Mesenchymal stem cell (in vitro differentiated cells and primary cell): ENCODE measurements at regions not wholly inside any gene's neighbourhood (a gene's known extent, or its start where the extent isn't known, plus 50 kb on each side); places are given as distances from the start of the nearest gene placed in this dataset.

Experiments used
- DNase-seq: peaks from one replicate; pipeline ENCODE4 v3.0.0-alpha.2; 2013
- H2AFZ ChIP-seq: one replicate; pipeline ENCODE4 v1.6.1; 2013; ENCODE audit warnings: low read depth, mild to moderate bottlenecking, control low read depth, inconsistent platforms, low read length, moderate library complexity
- H2AK5ac ChIP-seq: 2 replicates; pipeline ENCODE4 v1.6.1; 2013; ENCODE audit warnings: low read length, moderate library complexity, mild to moderate bottlenecking, inconsistent platforms; ENCODE audit not compliant: severe bottlenecking
- H2BK120ac ChIP-seq: one replicate; pipeline ENCODE4 v1.6.1; 2013; ENCODE audit warnings: low read depth, mild to moderate bottlenecking, inconsistent platforms, low read length, moderate library complexity
- H2BK12ac ChIP-seq, 2 experiments: one replicate each; pipeline ENCODE4 v1.6.1; 2013; ENCODE audit warnings: inconsistent platforms in 2 of 2, low read length in 2 of 2, mild to moderate bottlenecking in 2 of 2, moderate library complexity in 2 of 2, control low read depth in 1 of 2
- H2BK15ac ChIP-seq: one replicate; pipeline ENCODE4 v1.6.1; 2013; ENCODE audit warnings: mild to moderate bottlenecking, low read depth, inconsistent platforms; ENCODE audit not compliant: poor library complexity, severe bottlenecking
- H2BK5ac ChIP-seq: 2 replicates; pipeline ENCODE4 v1.6.1; 2013; ENCODE audit warnings: low read depth, mild to moderate bottlenecking, low read length, control low read depth, inconsistent platforms; ENCODE audit not compliant: poor library complexity, severe bottlenecking
- H3K14ac ChIP-seq, 2 experiments: one replicate each; pipeline ENCODE4 v1.6.1; 2013; ENCODE audit warnings: inconsistent platforms in 2 of 2, low read length in 2 of 2, control low read depth in 1 of 2, mild to moderate bottlenecking in 1 of 2, moderate library complexity in 1 of 2
- H3K18ac ChIP-seq, 2 experiments: one replicate each; pipeline ENCODE4 v1.6.1; 2013; ENCODE audit warnings: inconsistent platforms in 2 of 2, low read length in 2 of 2, control low read depth in 1 of 2, low read depth in 1 of 2, mild to moderate bottlenecking in 1 of 2
- H3K23ac ChIP-seq, 2 experiments: one replicate each; pipeline ENCODE4 v1.6.1; 2013; ENCODE audit warnings: inconsistent platforms in 2 of 2, low read length in 2 of 2, mild to moderate bottlenecking in 2 of 2, moderate library complexity in 2 of 2, control low read depth in 1 of 2
- H3K27ac ChIP-seq: 2 replicates; pipeline ENCODE4 v1.5.1; 2013; ENCODE audit warnings: mild to moderate bottlenecking, moderate library complexity, low read length, control low read depth, inconsistent platforms; ENCODE audit not compliant: poor library complexity, severe bottlenecking
- H3K27me3 ChIP-seq, 2 experiments: 2 replicates each; pipeline versions ENCODE4 v1.6.1 to v1.7.0; 2013; ENCODE audit warnings: low read length in 2 of 2, mild to moderate bottlenecking in 2 of 2, moderate library complexity in 2 of 2, control low read depth in 1 of 2, inconsistent platforms in 1 of 2; ENCODE audit not compliant: control insufficient read depth in 1 of 2, insufficient read depth in 1 of 2
- H3K36me3 ChIP-seq, 2 experiments: 2 replicates each; pipeline versions ENCODE4 v1.6.1 to v1.7.0; 2013; ENCODE audit warnings: low read length in 2 of 2, control low read depth in 1 of 2, inconsistent platforms in 1 of 2, low read depth in 1 of 2, mild to moderate bottlenecking in 1 of 2; ENCODE audit not compliant: insufficient read depth in 2 of 2, control insufficient read depth in 1 of 2
- H3K4ac ChIP-seq, 2 experiments: one replicate each; pipeline ENCODE4 v1.6.1; 2013; ENCODE audit warnings: inconsistent platforms in 2 of 2, low read length in 2 of 2, mild to moderate bottlenecking in 2 of 2, moderate library complexity in 2 of 2, control low read depth in 1 of 2, low read depth in 1 of 2
- H3K4me1 ChIP-seq: 2 replicates; pipeline ENCODE4 v1.6.1; 2013; ENCODE audit warnings: low read depth, low read length, control low read depth; ENCODE audit not compliant: control insufficient read depth, insufficient read depth
- H3K4me2 ChIP-seq: 2 replicates; pipeline ENCODE4 v1.6.1; 2013; ENCODE audit warnings: low read length, mild to moderate bottlenecking, inconsistent platforms; ENCODE audit not compliant: poor library complexity, severe bottlenecking
- H3K4me3 ChIP-seq, 2 experiments: 2 replicates each; pipeline versions ENCODE4 v1.5.1 to v1.7.0; 2013; ENCODE audit warnings: low read length in 2 of 2, mild to moderate bottlenecking in 2 of 2, control low read depth in 1 of 2, low read depth in 1 of 2; ENCODE audit not compliant: insufficient read depth in 1 of 2
- H3K79me1 ChIP-seq: replicated peaks from 2 replicates; pipeline ENCODE4 v1.6.1; 2013; ENCODE audit warnings: mild to moderate bottlenecking, control low read depth, low read length, inconsistent platforms; ENCODE audit not compliant: poor library complexity, severe bottlenecking
- H3K9ac ChIP-seq: 2 replicates; pipeline ENCODE4 v1.7.0; 2013; ENCODE audit warnings: mild to moderate bottlenecking, low read length, moderate library complexity
- H3K9me3 ChIP-seq: 2 replicates; pipeline ENCODE4 v1.7.0; 2013; ENCODE audit warnings: mild to moderate bottlenecking, low read length; ENCODE audit not compliant: control insufficient read depth
- H4K8ac ChIP-seq: one replicate; pipeline ENCODE4 v1.6.1; 2013; ENCODE audit warnings: inconsistent platforms, mild to moderate bottlenecking, low read length, moderate library complexity
- H4K91ac ChIP-seq: one replicate; pipeline ENCODE4 v1.6.1; 2013; ENCODE audit warnings: mild to moderate bottlenecking, low read length, inconsistent platforms
- WGBS: methylation state at CpG from one replicate; pipeline ENCODE4 v1.1.7; 2013; ENCODE audit warnings: mixed read lengths; 5-methylcytosine and 5-hydroxymethylcytosine counted together

DNA sequence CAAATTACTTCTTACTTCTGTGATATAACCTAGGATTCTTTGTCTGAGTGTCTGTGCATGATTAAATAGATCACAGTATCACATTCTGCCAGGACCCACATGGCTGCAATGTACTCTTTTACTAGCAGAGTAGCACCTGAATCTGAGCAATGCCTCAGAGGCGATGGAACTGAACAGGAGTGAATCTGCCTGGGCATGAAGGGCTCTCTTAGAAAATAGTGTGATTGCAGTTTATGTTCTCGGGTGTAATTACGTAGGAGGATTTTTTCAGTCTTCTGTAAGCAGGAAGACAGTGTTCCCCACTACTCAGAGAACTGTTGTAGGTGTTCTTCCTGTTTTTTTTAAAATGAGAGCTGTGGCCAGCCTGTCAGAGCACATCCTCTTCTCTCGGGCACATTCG lies 802.3 kb downstream of the NLGN4Y start:
- Histone ChIP-seq H3K9me3 (no peaks in the 10 kb centered on the region), H3K4me2 (no peak overlapping the region), H2BK15ac (no peak overlapping the region), H3K9ac (no peak overlapping the region), H3K23ac (no peak overlapping the region), H3K14ac (no peak overlapping the region), H4K91ac (no peak overlapping the region), H3K36me3 (no peaks in the 10 kb centered on the region), H2AFZ (no peak overlapping the region), H3K4me1 (no peaks in the 10 kb centered on the region), H3K18ac (no peak overlapping the region), H3K27ac (no peak overlapping the region), H2AK5ac (no peak overlapping the region), H3K4me3 (no peak overlapping the region), H3K4ac (no peak overlapping the region), H3K79me1 (no peaks in the 10 kb centered on the region), H2BK120ac (no peak overlapping the region), H2BK5ac (no peak overlapping the region), H2BK12ac (no peak overlapping the region), H4K8ac (no peak overlapping the region), H3K27me3 (no peaks in the 10 kb centered on the region)
- no peak for DNase-seq
- WGBS = 86% methylated on average over 5 of the region's 5 CpGs

DNA sequence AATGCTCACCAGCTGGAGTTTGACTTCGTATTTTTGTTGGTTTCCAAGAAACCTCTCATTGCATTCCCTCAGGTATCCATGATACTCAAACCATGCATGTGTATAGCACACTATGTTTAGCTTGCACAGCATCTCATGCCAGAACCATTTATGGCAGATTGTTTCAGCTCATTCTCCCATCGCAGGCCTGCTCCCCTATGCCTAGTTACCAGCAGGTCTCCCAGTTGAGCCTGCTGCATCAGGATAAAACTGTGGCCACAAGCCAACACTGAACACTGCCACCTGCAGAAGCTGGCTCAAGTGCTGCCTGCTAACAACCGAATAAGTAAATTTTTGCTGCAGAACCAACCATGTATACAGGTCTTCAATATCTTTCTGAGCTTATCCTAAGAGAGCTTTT lies 804.5 kb downstream of the NLGN4Y start:
- 72% methylated on average over 3 of the region's 3 CpGs for WGBS
- H3K14ac ChIP-seq = no peak overlapping the region
- H4K8ac ChIP-seq = no peak overlapping the region
- no peak overlapping the region for H3K4me2 ChIP-seq
- no peak overlapping the region for H2AFZ ChIP-seq
- no peak overlapping the region for H3K27ac ChIP-seq
- no peaks in the 10 kb centered on the region for H3K79me1 ChIP-seq
- DNase-seq = no peak
- no peak overlapping the region for H3K4ac ChIP-seq
- no peaks in the 10 kb centered on the region for H3K9me3 ChIP-seq
- H3K27me3 ChIP-seq = no peaks in the 10 kb centered on the region
- H3K4me1 ChIP-seq = no peaks in the 10 kb centered on the region
- no peak overlapping the region for H3K9ac ChIP-seq
- H2AK5ac ChIP-seq = no peak overlapping the region
- no peak overlapping the region for H3K18ac ChIP-seq
- no peak overlapping the region for H3K23ac ChIP-seq
- H3K4me3 ChIP-seq = no peak overlapping the region
- no peak overlapping the region for H4K91ac ChIP-seq
- H2BK5ac ChIP-seq = no peak overlapping the region
- no peak overlapping the region for H2BK15ac ChIP-seq
- no peaks in the 10 kb centered on the region for H3K36me3 ChIP-seq
- H2BK12ac ChIP-seq = no peak overlapping the region
- H2BK120ac ChIP-seq = no peak overlapping the region

DNA sequence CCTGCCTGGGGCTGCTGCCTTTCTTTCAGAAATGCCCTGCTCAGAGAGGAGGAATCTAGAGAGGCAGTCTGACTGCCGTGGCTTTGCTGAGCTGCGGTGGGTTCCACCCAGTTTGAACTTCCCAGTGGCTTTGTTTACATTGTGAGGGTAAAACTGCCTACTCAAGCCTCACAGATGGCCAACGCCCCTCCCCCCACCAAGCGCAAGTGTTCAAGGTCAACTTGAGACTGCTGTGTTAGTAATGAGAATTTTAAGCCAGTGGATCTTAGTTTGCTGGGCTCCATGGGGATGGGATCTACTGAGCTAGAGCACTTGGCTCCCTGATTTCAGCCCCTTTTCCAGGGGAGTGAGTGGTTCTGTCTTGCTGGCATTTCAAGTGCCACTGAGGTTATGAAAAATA lies 819.2 kb downstream of the NLGN4Y start:
- Histone ChIP-seq H2BK15ac (no peak overlapping the region), H3K4ac (no peak overlapping the region), H3K79me1 (no peaks in the 10 kb centered on the region), H4K91ac (no peak overlapping the region), H3K23ac (no peak overlapping the region), H3K4me1 (no peaks in the 10 kb centered on the region), H3K9ac (no peak overlapping the region), H2AFZ (no peak overlapping the region), H2BK12ac (no peak overlapping the region), H3K36me3 (no peaks in the 10 kb centered on the region), H2BK120ac (no peak overlapping the region), H4K8ac (no peak overlapping the region), H3K27ac (no peak overlapping the region), H3K4me2 (no peak overlapping the region), H3K14ac (no peak overlapping the region), H2BK5ac (no peak overlapping the region), H3K9me3 (no peaks in the 10 kb centered on the region), H3K18ac (no peak overlapping the region), H3K27me3 (no peaks in the 10 kb centered on the region), H3K4me3 (no peak overlapping the region), H2AK5ac (no peak overlapping the region)
- peak; percentile 2 for DNase-seq
- no CpG with 5 or more reads among the region's 4 CpGs for WGBS

DNA sequence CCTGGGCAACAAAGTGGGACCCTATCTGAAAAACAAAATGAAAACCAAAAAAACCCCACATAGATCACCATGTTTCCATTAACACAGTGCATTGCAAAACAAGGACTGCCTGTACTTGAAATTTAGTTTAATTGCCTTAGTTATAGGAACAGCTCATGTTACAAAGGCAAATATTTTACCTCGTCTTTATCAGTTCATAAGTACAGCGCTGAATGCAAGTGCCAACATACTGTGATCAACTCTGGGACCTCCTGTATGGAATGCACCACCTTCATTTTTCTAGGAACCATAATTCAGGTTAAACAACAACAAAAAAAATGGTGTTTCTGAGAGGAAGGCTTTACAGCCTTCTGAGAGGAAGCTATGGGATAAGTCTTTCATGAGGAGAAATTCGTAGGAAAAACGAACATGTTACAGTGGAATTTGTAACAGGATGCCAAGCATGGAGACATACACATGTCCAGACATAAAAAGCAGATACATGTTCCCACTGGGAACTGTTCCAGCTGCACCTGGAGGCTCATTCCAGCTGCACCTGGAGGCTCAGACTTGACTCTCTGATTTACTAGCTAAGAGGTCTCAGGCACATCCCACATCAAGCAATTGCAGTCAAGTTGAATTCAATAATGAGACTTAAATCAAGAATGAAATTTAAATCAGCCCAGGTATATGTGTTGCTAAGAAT lies 821.3 kb downstream of the NLGN4Y start:
- Histone ChIP-seq H3K18ac (no peak overlapping the region), H3K4ac (no peak overlapping the region), H3K36me3 (no peaks in the 10 kb centered on the region), H3K4me2 (no peak overlapping the region), H3K27me3 (no peaks in the 10 kb centered on the region), H4K91ac (no peak overlapping the region), H2BK120ac (no peak overlapping the region), H3K4me1 (no peaks in the 10 kb centered on the region), H3K9ac (no peak overlapping the region), H2BK15ac (no peak overlapping the region), H4K8ac (no peak overlapping the region), H2BK12ac (no peak overlapping the region), H2AFZ (no peak overlapping the region), H3K79me1 (no peaks in the 10 kb centered on the region), H3K4me3 (no peak overlapping the region), H2BK5ac (no peak overlapping the region), H3K23ac (no peak overlapping the region), H2AK5ac (no peak overlapping the region), H3K27ac (no peak overlapping the region), H3K9me3 (no peaks in the 10 kb centered on the region), H3K14ac (no peak overlapping the region)
- no peak for DNase-seq
- 91% methylated on average over 4 of the region's 4 CpGs for WGBS
